DND-41 (cell line): ENCODE measurements at regions not wholly inside any gene's neighbourhood (a gene's known extent, or its start where the extent isn't known, plus 50 kb on each side); places are given as distances from the start of the nearest gene placed in this dataset.

ENCODE experiments used
- ATAC-seq: fragments of 200-7000 bp; cut with Tn5 transposase; 3 replicates; pipeline ENCODE4 v1.9.1; 2021; ENCODE audit warnings: low read depth; ENCODE audit not compliant: insufficient read depth
- DNase-seq: peaks from one replicate; pipeline ENCODE4 v3.0.0-alpha.2; 2020
- H2AFZ ChIP-seq: 2 replicates; pipeline ENCODE4 v1.6.0; 2012; ENCODE audit warnings: low read depth, low read length
- H3K27ac ChIP-seq: 2 replicates; pipeline ENCODE4 v1.5.1; 2012; ENCODE audit warnings: low read length, inconsistent platforms
- H3K27me3 ChIP-seq: fragments of 200-600 bp; sonication (generic); 2 replicates; pipeline ENCODE4 v1.6.0; 2012; ENCODE audit warnings: low read length, mild to moderate bottlenecking, inconsistent platforms; ENCODE audit not compliant: insufficient read depth, poor library complexity
- H3K36me3 ChIP-seq: 2 replicates; pipeline ENCODE4 v1.5.1; 2012; ENCODE audit warnings: low read length, inconsistent platforms; ENCODE audit not compliant: insufficient read depth
- H3K4me1 ChIP-seq: 2 replicates; pipeline ENCODE4 v1.5.1; 2012; ENCODE audit warnings: mild to moderate bottlenecking, low read length; ENCODE audit not compliant: insufficient read depth
- H3K4me2 ChIP-seq: 2 replicates; pipeline ENCODE4 v1.6.0; 2012; ENCODE audit warnings: mild to moderate bottlenecking, moderate library complexity, low read length, inconsistent platforms; ENCODE audit not compliant: insufficient read depth
- H3K4me3 ChIP-seq, 2 experiments: fragments of 200-600 bp in 1 of 2; shearing (Covaris generic) in 1 of 2; 2 replicates each; pipeline ENCODE4 v1.5.1; 2012 to 2016; ENCODE audit warnings: inconsistent platforms in 2 of 2, low read length in 2 of 2, mild to moderate bottlenecking in 2 of 2, low read depth in 1 of 2, moderate library complexity in 1 of 2
- H3K79me2 ChIP-seq: 2 replicates; pipeline ENCODE4 v1.6.0; 2012; ENCODE audit warnings: low read length, inconsistent platforms; ENCODE audit not compliant: insufficient read depth
- H3K9ac ChIP-seq: 2 replicates; pipeline ENCODE4 v1.6.0; 2012; ENCODE audit warnings: low read depth, mild to moderate bottlenecking, inconsistent platforms, low read length, moderate library complexity
- H3K9me3 ChIP-seq: 2 replicates; pipeline ENCODE4 v1.5.1; 2012; ENCODE audit warnings: low read length, moderate library complexity, mild to moderate bottlenecking, inconsistent platforms; ENCODE audit not compliant: insufficient read depth, severe bottlenecking
- H4K20me1 ChIP-seq: 2 replicates; pipeline ENCODE4 v1.6.0; 2012; ENCODE audit warnings: low read length; ENCODE audit not compliant: insufficient read depth
- EZH2 ChIP-seq: IDR thresholded peaks from 3 replicates; pipeline ENCODE4 v1.6.1; 2012; ENCODE audit warnings: borderline replicate concordance, low read depth, mild to moderate bottlenecking, moderate library complexity, low read length, inconsistent platforms; ENCODE audit not compliant: severe bottlenecking
- TF ChIP-seq, protein P1 (sequence below): IDR thresholded peaks from 2 replicates; pipeline ENCODE4 v1.5.1; 2012; ENCODE audit warnings: borderline replicate concordance, low read length, moderate library complexity, mild to moderate bottlenecking; ENCODE audit not compliant: poor library complexity, severe bottlenecking; ENCODE audit errors: extremely low read depth

DNA sequence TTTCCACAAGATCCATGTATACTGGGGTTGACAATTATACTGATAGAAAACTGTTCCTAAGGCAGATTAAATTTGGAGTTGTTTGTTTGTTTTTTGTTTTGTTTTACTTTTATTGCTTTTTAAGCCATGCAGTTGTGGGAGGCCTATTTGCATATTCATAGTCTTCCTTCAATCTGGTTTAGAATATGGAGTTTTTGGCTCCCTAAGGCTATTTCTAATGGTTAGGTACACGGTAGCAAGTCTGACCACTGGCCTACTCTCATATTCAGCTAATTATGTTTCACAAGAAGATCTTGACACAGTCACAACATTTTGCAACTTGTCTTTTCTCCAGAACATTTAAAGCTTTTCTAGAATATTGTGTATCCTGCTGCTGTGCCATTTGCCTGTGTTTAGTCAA is 725.5 kb downstream of the PCDH18 start:
- Histone ChIP-seq H3K36me3 (no peaks in the 10 kb centered on the region), H4K20me1 (no peaks in the 10 kb centered on the region), H3K9ac (no peak overlapping the region), H3K27ac (no peak overlapping the region), H3K9me3 (peaks cover 31% of the 10 kb centered on the region), H3K4me3 (no peak overlapping the region), H3K4me1 (peaks cover 16% of the 10 kb centered on the region), H3K27me3 (no peaks in the 10 kb centered on the region), H3K79me2 (no peaks in the 10 kb centered on the region), H3K4me2 (no peak overlapping the region), H2AFZ (no peak overlapping the region)
- no peak for ATAC-seq
- TF ChIP-seq EZH2 = no peak
- TF ChIP-seq, protein P1, sequence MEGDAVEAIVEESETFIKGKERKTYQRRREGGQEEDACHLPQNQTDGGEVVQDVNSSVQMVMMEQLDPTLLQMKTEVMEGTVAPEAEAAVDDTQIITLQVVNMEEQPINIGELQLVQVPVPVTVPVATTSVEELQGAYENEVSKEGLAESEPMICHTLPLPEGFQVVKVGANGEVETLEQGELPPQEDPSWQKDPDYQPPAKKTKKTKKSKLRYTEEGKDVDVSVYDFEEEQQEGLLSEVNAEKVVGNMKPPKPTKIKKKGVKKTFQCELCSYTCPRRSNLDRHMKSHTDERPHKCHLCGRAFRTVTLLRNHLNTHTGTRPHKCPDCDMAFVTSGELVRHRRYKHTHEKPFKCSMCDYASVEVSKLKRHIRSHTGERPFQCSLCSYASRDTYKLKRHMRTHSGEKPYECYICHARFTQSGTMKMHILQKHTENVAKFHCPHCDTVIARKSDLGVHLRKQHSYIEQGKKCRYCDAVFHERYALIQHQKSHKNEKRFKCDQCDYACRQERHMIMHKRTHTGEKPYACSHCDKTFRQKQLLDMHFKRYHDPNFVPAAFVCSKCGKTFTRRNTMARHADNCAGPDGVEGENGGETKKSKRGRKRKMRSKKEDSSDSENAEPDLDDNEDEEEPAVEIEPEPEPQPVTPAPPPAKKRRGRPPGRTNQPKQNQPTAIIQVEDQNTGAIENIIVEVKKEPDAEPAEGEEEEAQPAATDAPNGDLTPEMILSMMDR = no peak
- no peak for DNase-seq

DNA sequence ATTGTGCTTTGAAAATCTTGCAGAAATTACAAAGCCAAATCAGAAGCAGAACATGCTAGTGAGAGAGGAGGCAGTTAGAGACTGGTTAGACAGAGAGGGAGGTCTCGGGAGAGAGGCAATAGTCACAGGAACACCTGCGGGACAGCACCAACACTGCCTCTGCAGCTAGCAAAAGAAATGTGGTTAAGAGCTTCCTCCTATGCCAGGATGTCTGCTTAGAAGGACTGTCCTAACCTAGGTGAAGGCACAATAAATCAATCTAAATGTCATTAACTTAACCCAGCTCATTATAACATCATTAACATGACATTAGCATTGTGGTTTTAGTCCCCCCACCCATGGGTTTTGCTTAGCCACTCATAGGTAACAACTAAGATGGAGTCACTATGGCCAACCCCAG is 726.7 kb downstream of the PCDH18 start:
- DNase-seq (peak; percentile 50), ATAC-seq (peak; percentile 93)
- H4K20me1 ChIP-seq = no peaks in the 10 kb centered on the region
- H3K36me3 ChIP-seq = no peaks in the 10 kb centered on the region
- no peak overlapping the region; a peak in 1 of 4 replicates for H3K4me3 ChIP-seq
- H3K4me1 ChIP-seq = peaks cover 16% of the 10 kb centered on the region
- H3K4me2 ChIP-seq = no peak overlapping the region
- no peak overlapping the region for H3K9ac ChIP-seq
- TF ChIP-seq, protein P1 = no peak
- TF ChIP-seq EZH2 = no peak
- H3K27me3 ChIP-seq = no peaks in the 10 kb centered on the region
- H2AFZ ChIP-seq = peak overlapping the region; percentile 18; the same call in 1 of the 2 replicates
- H3K27ac ChIP-seq = no peak overlapping the region
- H3K79me2 ChIP-seq = no peaks in the 10 kb centered on the region
- peaks cover 19% of the 10 kb centered on the region for H3K9me3 ChIP-seq

DNA sequence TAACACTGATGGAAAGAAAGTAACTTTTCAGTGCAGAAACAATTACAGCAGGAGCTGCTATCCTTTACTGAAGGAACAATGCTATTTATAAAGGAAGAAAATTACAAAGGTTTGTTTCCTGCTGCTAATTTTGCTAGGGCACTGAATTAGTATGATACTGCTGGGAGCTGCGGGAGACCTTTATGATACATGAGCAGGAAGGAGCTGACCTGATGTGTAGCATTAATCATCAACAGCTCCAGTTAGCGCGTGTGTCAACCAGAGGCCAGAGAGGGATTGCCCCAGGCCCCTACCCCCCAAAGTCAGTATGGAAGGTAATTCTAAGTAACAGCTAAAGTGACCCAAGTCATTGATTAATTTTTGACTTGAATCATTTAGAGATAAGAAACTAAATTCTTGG is 728.9 kb downstream of the PCDH18 start:
- H3K79me2 ChIP-seq = no peaks in the 10 kb centered on the region
- no peaks in the 10 kb centered on the region for H4K20me1 ChIP-seq
- no peak overlapping the region for H3K4me3 ChIP-seq
- no peak overlapping the region for H3K27ac ChIP-seq
- ATAC-seq (no peak), DNase-seq (no peak)
- peaks cover 17% of the 10 kb centered on the region for H3K9me3 ChIP-seq
- no peaks in the 10 kb centered on the region for H3K27me3 ChIP-seq
- no peaks in the 10 kb centered on the region for H3K36me3 ChIP-seq
- H3K4me1 ChIP-seq = peaks cover 16% of the 10 kb centered on the region
- no peak overlapping the region for H3K4me2 ChIP-seq
- H3K9ac ChIP-seq = no peak overlapping the region
- no peak overlapping the region for H2AFZ ChIP-seq
- TF ChIP-seq, protein P1 = no peak
- TF ChIP-seq EZH2 = no peak

DNA sequence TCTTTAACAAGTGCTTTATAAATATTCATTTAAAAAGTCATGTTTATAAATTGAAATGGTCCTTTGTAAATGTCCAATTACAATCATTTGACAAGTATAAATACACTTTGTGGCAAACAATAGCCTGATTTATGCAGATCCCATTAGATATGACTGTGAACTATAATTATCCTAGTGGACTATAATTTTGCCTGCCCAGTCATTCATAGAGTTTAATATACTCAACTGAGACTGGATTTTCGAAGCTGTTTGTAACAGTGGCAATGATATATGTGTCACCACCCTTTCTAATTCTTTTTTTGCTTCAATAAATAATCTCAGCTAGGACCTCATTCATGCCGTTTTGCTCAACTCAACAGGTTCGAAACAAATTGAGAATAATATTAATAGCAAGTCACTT is 732.0 kb downstream of the PCDH18 start:
- DNase-seq = no peak
- Histone ChIP-seq H3K9me3 (peaks cover 3% of the 10 kb centered on the region), H3K4me1 (peaks cover 5% of the 10 kb centered on the region; the same call in 1 of the 2 replicates), H2AFZ (no peak overlapping the region), H3K4me3 (no peak overlapping the region), H4K20me1 (no peaks in the 10 kb centered on the region), H3K27ac (no peak overlapping the region), H3K9ac (no peak overlapping the region), H3K36me3 (no peaks in the 10 kb centered on the region), H3K79me2 (no peaks in the 10 kb centered on the region), H3K27me3 (no peaks in the 10 kb centered on the region), H3K4me2 (no peak overlapping the region)
- ATAC-seq = no peak
- TF ChIP-seq, protein P1 = no peak
- no peak for TF ChIP-seq EZH2
